Left cardiac atrium (tissue), 4 donors: ENCODE measurements at regions not wholly inside any gene's neighbourhood (a gene's known extent, or its start where the extent isn't known, plus 50 kb on each side); places are given as distances from the start of the nearest gene placed in this dataset.

ENCODE experiments used
- ATAC-seq, 2 donors: fragments of 200-7000 bp; cut with Tn5 transposase; one replicate each; pipeline ENCODE4 v1.9.1; 2020; ENCODE audit warnings: mild to moderate bottlenecking in 2 of 2, moderate library complexity in 2 of 2
- DNase-seq: peaks from one replicate; pipeline ENCODE4 v3.0.0-alpha.2; 2020
- intact Hi-C, 2 donors: fragments of 100-400 bp; cut with DNase I; formaldehyde crosslinking; loops; one replicate each; pipeline versions ENCODE4 v1.14.1 to v1.15.1; 2022 to 2023
- donor health status: DM: no; HTN: yes; CAD: no.
- donor health status: DM: no; HTN: yes; CAD: no; lungs with severe emphysema.
- donor health status: DM: yes; HTN: yes; CAD: no.
- donor health status: Dilated cardiomyopathy.

DNA sequence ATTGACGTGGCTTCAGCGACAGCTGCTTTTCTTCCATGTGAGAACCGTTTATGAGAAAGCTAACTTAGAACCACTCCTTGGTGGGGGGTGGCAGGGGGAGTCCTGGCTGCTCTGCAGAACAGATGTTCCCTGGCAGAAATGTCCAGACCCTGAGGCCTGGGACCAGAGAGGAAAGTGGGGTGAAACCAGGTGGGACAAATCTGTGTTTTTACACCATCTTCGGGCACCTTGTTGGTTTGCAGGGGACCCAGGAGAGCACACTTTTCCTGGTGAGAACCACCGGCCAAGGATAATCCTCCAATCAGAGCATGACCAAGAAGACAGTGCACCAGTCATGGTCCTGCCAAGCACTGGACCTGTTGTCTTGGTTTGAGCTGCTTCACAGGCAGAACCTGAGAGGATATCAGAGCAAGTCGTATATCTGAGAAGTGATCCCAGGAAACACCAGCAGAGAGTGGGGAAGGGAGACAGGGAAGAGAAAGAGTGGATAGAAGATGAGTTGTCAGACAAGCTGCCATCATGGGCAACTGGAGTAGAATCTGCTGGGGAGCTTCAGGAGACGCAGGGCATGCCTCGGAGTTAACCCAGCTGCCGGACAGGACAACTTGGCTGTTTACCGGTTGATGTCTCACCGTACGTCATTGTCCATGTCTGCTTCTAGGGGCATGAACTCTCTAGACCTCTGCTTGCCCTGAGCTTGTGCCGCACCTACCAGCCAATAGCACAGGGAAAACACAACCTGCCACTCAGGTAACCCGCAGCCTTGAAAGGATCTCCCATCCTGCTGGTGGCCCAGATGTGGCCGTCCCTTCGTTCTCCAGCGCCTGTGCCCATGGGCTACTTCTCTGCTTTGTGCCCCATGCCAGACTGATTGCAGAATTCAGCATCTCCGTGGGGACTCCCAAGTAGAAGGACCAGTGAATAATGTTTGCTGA is 178.4 kb upstream of the MVB12B start:
- no peak for DNase-seq
- no peak for ATAC-seq
- intact Hi-C loops = no loop called here

GRCh38 chr9:126148994-126149393 is 177.6 kb upstream of the MVB12B start:
- ATAC-seq (no peak), DNase-seq (no peak)
- intact Hi-C loops = no loop called here

DNA sequence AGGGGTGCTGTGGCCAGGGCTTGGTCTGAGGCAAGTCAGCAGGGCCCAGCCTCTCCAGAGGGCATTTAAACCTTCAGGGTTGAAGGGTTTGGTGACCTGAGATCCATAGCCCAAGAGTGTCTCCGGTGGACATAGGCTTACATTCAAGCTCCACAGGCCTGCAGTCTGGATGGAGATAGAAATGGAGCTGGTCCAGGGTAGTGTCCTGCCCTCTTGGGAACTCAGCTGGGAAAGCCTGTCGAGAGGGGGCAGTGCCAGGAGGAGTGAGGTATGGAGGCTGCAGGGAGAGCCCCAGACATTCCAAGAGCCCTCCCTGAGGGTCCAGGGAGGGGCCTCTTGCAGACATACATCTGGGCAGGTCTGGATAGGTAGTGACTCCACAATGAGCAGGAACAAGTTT is 177.0 kb upstream of the MVB12B start:
- no peak for DNase-seq
- ATAC-seq = no peak
- intact Hi-C loops = no loop called here

DNA sequence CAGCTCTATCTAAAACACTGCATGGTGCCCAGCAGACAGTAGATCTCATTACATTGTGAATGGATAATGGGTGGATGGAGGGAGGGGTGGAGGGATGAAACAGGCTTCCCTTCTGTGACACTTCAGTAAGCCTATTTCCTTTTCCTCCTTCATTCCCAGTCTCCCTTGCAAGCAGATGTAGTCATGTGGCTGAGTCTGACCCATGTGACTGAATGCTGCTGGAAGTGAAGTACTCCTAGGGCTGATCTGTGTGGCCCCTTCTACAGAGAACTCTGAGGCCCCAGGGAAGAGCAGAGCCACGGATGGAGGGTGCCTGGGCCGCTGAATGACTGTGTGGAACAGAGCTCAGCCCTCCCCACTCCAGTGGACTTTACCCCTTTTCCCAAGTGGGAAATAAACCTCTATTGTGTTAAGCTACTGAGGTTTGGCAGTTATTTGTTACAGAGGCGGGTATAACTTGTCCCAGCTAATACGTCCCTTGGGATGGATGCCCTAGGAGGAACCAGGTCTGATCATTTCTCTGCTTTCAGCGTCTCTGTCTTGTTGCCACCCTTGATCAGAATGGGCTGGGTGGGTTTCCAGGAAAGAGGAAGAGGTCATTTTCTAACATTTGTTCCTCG is 176.1 kb upstream of the MVB12B start:
- ATAC-seq = no peak

GRCh38 chr9:126151031-126151685 is 175.5 kb upstream of the MVB12B start:
- no peak for ATAC-seq

More for the DNA sequence above, 176.1 kb upstream of the MVB12B start:
- no peak for DNase-seq
- intact Hi-C loops = no loop called here

GRCh38 chr9:126151686-126152134 is 174.9 kb upstream of the MVB12B start:
- ATAC-seq (no peak), DNase-seq (no peak)
- intact Hi-C loops = no loop called here

More at GRCh38 chr9:126151031-126151685, 175.5 kb upstream of the MVB12B start:
- DNase-seq = no peak
- intact Hi-C loops = no loop called here

GRCh38 chr9:126152622-126153362 is 173.8 kb upstream of the MVB12B start:
- ATAC-seq (no peak), DNase-seq (no peak)
- intact Hi-C loops = no loop called here

- intact Hi-C loops = no loop called here
- DNase-seq = no peak
- ATAC-seq = no peak
Observed at GRCh38 chr9:126153382-126153781, 173.2 kb upstream of the MVB12B start.

- no peak for DNase-seq
- ATAC-seq = no peak
- intact Hi-C loops = no loop called here
Observed at GRCh38 chr9:126154182-126154827, 172.3 kb upstream of the MVB12B start.

DNA sequence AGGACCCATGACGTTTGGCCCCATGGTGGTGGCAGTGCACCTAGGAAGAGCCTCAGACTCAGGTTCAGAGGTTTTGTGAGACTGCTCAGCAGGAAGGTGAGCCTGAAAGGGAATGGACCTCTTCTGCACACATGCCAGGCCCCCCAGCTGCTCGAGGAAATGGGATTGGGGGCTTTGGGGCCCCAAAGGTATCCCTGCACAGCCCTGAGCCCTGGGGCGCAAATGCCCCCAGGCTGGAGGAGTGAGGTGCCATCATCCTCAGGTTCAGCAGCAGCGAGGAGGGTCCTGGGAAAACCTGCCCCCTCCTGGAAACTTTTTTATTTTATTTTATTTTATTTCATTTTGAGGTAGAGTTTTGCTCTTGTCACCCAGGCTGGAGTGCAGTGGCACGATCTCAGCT is 171.8 kb upstream of the MVB12B start:
- no peak for DNase-seq
- no peak for ATAC-seq
- intact Hi-C loops = no loop called here

DNA sequence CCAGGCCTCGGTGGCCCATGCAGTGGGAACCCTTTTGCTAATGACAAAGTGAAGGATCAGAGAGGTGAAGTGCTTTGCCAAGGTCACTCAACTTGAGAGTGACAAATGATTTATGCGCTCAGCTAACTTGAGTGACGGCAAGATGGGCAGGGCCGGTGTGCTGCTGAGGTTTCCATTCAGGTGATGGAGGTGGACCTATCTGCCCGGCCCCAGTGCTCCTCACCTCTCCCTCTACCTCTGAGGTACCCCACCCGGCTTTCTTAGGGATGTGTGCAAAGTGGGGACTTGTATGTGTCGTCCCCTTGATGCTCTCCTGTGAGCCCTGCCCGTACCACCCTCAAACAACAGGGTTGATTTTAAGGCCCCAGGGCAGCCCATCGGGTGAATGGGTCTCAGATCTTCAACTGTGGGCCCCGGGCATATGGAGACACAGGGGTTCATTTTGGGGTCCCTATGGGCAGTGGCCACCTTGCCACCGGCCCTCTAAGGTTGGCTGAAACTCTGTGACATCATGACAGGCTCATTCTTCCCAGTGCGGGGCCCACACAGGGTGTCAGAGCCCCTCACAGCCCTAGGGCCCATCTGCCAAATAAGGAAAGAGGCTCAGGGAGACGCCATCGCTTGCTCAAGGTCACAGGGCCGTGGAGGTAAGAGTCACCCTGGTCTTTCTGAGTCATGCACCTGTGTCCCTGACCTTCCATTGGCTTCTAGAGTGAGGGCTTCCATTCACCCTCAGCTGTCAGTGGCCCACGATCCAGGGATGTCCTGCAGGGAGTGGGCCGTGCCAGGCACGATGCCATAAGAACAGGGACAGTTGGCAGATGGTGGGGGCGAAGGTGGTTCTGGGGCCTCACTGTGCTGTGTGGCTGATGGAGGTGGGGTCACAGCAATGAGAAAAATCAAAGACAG is 170.6 kb upstream of the MVB12B start:
- no peak for ATAC-seq
- intact Hi-C loops = no loop called here
- no peak for DNase-seq

- no peak for ATAC-seq
- DNase-seq = no peak
- intact Hi-C loops = no loop called here
Observed at GRCh38 chr9:126156898-126157297, 169.7 kb upstream of the MVB12B start.

- DNase-seq = no peak
- ATAC-seq = no peak
- intact Hi-C loops = no loop called here
Observed at GRCh38 chr9:126157423-126157822, 169.2 kb upstream of the MVB12B start.

- DNase-seq = no peak
- no peak for ATAC-seq
- intact Hi-C loops = no loop called here
Observed at GRCh38 chr9:126157826-126158587, 168.6 kb upstream of the MVB12B start.

- DNase-seq (no peak), ATAC-seq (no peak)
- intact Hi-C loops = no loop called here
Observed at GRCh38 chr9:126158588-126159429, 167.8 kb upstream of the MVB12B start.

DNA sequence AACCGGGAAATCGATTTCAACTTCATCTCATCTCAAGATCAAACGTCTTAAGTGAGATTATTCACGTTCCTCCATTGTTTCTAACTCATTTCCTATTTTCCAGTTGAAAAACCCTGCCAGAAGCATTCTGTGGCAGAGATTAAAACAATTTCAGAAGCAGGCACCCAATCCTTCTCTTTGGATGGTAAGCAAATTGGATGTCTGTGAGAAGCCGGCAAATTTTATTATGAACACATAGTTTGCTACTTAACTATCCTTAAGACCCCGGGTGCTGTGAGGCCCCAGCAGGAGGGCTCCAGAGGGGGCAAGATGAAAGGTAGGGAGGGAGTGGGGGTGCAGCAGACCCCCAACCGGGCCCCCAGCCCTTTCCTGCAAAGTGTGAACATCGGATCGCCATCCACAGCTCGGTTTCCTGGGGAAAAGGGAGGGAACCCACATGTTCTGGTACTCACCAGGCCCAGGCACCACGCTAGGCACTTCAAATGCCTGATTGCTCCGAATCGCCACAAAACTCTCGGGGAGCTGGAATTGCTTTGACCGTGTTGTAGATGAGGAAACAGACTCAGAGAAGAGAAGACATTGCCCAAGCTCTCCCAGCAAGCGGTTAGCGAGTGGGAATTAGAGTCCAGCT is 167.1 kb upstream of the MVB12B start:
- no peak for ATAC-seq
- intact Hi-C loops = no loop called here
- no peak for DNase-seq
